Muscle of back (tissue), 3 donors: ENCODE measurements at regions not wholly inside any gene's neighbourhood (a gene's known extent, or its start where the extent isn't known, plus 50 kb on each side); places are given as distances from the start of the nearest gene placed in this dataset.
"Not testable (repeated sequence)": the region's sequence is repeated elsewhere in the genome, so short reads cannot be mapped to it uniquely, and the experiment has no call there.

ENCODE experiments used
- DNase-seq, 3 donors: peaks; one replicate each; pipeline versions ENCODE4 v3.0.0 to v3.0.0-alpha.2; 2013

DNA sequence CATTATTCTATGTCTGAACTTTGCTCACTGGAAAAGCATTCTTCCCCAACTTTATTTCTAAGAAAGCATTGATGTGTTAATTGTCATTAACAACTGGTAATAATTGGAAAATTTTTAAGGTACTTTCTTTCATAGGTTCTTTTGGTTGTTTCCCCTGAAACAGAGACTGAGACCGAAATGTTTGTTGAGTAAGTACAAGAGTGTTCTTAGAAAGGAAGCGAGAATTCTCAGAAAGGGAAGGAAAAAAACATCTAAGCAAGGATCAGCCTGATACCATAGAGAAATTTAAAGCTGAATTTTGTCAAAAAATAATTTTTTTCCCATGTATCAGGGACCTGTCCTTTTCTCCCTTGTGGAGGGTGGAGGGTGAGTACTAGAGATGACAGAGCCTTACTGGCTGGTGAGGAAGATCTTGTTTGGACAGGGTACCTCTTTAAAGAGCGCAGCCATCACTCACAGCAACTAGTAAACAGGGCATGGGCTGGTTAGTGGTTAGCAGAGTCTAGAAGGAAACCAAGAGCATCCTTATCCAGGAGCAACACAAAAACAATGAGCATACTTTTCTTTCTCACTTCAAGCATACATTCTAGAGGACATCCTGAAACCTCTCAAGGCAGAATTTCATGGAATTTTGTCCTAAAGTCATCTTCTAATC, 898.5 kb downstream of the DNAH5 start:
- DNase-seq, result no peak

DNA sequence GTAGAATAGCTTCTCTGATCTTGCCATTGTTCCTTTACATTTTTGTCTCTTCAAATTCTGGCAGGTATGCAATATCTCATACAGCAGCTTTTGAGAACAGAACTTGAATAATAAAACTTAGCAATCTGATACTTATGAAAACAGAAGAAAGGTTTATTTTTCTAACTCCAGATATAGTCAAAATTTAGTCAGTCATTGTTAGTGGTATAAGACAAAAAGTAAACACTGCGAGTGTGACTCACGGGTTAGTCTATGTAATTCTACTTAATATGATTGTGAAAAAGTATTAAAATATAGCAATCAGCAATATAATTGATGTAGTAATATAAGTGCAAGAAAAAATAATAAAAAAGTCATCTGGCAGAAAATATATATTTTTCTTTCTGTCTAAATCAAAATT, 910.4 kb downstream of the DNAH5 start:
- DNase-seq, result no peak

DNA sequence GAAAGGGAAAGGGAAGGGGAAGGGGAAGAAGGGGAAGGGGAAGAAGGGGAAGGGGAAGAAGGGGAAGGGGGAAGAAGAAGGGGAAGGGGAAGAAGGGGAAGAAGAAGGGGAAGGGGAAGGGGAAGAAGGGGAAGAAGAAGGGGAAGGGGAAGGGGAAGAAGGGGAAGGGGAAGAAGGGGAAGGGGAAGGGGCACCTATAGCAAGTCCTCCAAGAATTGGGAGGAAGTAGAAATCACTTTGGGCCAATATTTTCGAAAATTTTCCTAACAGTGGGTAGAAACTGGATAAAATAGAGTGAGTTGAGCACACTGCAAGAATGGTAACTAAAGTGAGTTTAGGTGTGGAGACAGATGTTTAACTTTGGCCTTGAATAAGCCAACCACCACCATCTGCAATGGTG, 915.3 kb downstream of the DNAH5 start:
- DNase-seq, result no peak

DNA sequence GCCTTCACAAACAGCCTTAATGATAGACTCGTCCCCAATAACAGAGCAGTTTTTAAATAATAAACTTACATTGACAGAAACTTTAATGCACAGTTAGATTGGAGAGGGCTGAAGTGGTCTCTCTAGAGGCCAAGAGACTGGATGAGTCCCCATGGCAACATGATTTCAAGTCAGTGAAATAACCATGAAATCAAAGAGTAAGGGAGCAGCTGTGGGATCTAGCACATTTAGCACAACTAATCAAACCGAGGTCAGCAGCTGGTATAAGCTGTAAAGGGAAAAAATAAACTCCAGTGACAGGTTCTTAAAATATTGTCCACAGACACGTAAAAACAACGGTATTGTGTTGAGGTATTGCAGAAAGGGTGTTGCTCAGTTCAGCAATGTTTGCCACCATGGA, 916.6 kb downstream of the DNAH5 start:
- DNase-seq, result peak in 2 of 3 donors; percentile 5 to 32

DNA sequence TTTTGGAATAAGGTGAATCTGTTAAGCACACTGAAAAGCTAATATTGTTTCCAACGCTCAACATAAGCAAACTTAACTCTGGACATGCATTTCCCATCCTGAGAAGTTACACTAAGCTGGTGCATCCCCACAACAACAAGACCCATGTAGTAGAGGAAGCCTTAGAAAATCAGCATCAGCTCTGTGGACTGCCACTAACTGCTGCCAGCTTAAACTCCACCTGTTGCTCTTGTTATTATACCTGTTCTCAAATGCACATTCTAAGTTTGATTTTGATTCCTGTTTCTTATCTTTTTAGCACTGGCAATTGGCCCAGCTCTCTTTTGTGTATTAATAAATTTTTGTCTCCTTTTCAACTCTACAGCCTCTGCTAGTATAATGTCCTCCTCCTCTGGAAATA, 924.8 kb downstream of the DNAH5 start:
- no peak for DNase-seq

DNA sequence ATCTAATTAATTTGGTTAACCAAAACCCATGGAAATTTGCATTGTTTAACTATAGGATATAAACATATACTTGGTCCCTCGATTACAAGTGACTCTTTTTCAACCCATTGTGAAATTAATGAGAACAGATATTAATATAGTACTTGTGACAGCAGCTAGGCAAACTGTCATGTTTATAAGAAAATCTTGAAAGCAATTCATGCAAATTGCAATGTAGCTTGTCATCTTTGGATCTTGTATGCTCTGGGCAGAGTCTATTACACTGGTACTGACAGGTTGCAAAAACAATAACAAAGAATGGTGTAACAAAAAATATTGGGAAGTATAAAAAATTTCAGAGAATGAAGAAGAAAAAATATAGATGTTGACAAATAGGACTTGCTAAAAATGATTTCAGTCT, 941.0 kb downstream of the DNAH5 start:
- DNase-seq, result no peak

DNA sequence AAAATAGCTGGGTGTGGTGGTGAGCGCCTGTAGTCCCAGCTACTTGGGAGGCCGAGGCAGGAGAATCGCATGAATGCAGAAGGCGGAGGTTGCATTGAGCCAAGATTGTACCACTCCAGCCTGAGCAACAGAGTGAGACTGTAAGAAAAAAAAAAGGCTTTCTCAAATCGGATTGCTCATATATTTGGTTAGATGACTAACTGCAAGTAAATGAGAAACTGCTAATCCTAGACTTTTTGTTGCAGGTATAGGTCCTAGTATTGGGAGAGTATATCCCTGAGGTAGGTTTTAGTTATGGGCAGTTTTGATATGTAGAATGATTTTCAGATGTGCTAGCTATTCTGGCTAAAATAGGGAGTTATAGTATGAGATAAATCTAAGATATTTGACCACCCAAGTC, 944.8 kb downstream of the DNAH5 start:
- DNase-seq, result no peak

DNA sequence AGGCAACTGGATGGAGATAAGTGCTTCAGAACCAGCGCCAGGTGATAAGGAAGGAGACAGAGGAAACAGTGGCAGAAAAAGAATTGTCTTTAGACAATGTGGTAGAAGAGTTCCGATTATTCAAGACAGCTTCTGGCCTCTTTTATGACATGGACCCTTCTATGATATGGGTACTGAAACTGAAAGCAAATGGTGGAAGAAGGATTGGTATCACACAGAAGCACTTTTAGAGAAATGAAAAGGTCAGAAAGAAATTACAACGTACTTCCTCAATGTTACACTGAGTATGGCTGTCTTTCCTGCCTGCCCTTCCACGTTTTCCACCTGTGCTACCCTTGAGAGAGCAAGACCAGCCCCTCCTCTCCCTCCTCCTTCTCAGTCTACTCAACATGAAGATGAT, 959.3 kb downstream of the DNAH5 start:
- no peak for DNase-seq

DNA sequence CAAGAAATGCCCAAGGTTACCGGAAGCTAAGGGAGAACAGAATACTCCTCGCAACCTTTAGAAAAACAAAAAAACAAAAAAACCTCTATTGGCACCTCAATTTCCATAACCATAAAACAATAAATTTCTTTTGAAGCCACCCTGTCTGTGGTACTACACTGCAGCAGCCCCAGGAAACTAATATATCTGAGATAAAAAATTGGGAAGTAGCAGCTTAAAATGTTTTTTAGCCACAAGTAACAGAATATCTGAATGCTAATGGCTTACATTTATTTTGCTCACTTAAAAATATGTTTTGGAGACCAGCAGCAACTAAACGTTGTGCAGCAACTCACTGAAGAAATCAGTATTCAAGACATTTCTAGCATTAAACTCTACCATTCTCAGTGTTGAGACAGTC, 969.6 kb downstream of the DNAH5 start:
- DNase-seq, result no peak

DNA sequence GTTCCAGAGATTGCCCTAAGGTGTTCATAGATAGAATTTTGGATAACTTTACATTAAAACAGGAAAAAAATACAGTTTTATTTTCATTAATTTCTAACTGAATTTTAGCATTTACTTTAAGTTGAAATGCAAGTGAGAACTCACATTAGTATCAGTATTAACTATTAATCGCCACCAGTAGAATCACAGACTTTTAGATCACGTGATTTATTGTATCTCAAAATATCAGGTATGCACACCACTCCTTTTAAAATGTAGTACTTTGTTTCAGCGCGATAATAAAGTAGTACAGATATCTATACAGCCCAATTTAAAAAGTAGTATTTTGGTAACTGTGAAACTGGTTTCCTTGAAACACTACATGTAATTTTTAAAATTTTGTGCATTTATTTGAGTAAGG, 978.7 kb downstream of the DNAH5 start:
- DNase-seq, result no peak

DNA sequence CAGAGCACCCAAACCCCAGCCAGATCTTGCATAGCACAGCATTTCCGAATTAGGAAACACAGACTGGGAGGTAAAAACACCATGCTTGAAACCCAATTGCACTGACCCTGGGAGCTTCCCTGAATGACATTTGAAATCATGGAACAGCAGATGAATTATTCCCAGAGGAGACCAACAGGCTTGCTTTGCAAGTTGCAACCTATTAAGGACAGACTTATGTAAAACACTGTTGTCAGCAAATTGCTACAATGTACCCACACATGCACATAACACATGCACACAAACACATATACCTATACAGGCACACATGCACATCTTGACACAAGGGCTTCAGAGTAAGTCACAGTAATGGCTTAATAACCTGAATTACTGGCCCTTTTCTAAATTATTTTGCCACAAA, 984.8 kb downstream of the DNAH5 start:
- DNase-seq, result no peak

DNA sequence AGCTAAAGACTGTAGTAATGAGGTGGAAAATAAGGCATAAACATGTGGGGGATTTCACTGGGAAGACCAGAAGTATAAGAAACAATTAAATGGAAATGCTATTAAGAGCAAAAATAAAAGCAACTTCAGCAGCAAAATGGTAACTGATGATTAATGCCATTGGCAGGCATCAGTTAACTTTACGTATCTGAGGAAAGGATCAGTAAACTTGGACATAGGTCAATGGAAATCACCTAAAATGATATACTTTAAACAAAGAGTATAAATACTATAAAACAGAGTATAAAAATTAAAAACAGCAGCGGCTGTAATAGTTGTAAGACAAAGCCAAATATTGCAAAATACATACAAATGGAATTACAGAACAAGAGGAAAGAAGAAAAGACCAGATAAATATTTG, 992.1 kb downstream of the DNAH5 start:
- DNase-seq, result no peak

DNA sequence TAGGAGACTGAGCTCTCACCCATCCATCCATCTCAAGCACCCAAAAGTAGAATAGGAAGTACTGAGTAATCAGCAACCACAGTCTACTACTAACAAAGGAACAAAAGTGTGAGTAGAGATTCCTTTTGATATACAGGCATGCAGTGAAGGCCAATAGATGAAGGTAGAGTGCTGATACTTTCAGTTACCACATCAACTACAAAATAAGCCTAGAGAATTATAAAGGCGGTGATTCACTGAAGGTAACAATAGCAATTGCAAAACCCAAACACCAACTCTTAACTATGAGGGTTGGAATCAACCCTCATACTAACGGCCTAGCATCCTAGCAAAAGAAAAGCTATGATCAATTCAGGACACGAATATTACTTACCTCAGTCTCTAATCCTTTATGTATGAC, 992.6 kb downstream of the DNAH5 start:
- no peak for DNase-seq

DNA sequence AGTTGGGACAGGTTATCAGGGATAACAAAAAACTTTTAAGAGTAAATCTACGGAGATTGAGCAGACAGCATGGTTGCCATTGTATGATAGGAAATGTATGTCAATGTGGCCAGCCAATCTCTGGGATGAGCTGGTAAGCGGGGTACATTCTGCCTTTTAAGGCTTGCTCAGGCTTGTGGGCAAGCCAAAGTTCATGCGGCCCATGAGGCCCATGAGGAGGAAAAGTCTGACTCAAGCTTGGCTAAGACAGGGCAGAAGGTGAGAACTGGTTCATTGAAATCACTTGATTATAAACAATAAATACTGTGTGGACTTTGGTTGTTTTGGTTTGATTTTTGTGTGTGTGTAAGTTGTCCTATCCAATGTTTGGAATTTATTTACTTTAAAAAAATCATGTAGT, 997.1 kb downstream of the DNAH5 start:
- no peak for DNase-seq

DNA sequence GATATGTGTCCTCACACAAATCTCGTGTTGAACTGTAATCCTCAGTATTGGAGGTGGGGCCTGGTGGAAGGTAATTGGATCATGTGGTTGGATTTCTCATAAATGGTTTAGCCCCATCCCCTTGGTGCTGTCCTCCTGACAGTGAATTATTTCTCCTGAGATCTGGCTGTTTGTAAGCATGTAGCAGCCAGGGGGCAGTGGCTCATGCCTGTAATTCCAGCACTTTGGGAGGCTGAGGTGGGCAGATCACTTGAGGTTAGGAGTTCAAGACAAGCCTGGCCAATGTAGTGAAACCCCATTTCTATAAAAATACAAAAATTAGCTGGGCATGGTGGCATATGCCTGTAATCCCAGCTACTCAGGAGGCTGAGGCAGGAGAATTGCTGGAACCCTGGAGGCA, 999.0 kb downstream of the DNAH5 start:
- not testable (repeated sequence) for DNase-seq

DNA sequence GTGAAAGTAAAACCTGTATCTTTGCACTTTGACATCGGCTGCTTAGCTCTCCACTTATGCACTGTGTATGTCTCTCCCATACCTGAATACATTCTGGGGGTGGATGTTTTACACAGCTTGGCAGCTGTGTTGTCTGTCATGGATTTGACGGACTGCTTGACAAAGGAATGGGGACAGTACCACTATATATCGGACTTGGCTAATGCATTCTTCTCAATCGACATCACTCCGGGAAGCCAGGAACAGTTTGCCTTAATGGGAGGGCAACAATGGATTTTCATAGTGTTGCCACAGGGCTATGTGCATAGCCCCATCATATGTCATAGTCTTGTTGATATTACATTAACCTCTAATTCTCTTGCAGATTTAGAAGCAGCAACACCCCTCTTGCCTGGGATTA, 1008.3 kb downstream of the DNAH5 start:
- DNase-seq, result no peak

DNA sequence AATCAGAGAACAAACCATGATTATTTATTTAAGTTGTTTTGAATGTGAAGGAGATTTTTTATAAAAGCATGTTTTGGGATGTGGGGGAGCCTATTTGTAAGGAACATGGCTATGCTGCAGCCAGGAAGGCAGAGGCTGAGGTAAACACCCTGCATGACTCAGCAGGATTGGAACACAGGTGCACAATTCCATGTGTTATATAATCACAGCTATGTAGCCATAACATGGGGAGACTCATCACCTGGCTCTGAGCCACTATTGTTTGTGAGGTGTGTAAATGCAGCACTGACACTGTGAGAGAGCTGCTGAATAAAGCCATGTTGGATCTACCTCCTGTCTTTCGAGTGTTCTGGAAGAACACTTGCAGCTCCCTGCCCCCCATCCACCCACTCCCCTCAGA, 1009.8 kb downstream of the DNAH5 start:
- no peak for DNase-seq

DNA sequence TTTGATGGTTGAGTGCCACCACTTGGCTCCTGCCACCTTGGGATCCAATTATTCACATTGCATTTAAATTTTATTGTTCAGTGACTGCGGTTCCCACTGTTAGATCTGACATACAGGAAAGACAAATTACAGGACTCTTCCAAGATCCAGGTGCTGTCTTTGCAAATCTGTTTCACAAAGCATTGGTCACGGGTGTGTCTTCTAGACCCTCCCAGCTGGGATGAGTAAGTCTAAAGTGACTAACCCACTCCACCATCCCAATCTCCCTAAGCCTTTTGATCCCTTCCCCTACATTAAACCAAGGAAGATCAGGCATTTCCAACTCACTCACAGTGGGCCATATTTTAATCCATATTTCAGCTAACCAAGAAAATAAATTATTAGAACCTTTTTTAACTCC, 1016.3 kb upstream of the CTNND2 start:
- DNase-seq, result no peak

DNA sequence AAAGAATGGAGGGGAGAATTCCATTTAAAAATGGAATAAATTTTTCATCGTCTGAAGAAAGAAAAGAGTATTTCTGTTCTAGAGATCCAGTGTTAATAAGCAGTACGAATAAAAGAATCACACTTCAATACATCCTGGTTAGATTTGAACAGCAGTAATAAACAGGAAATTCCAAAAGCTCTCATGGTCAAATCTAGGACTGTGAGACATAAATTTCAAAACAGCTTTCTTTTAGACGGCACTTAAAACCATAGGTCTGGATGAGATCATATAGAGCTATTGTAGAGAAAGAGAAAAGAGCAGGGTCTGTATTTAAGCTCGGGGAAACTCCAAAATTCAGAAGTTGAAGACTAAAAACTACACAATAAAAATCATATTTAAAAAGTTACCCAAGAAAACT, 1006.9 kb upstream of the CTNND2 start:
- no peak for DNase-seq

DNA sequence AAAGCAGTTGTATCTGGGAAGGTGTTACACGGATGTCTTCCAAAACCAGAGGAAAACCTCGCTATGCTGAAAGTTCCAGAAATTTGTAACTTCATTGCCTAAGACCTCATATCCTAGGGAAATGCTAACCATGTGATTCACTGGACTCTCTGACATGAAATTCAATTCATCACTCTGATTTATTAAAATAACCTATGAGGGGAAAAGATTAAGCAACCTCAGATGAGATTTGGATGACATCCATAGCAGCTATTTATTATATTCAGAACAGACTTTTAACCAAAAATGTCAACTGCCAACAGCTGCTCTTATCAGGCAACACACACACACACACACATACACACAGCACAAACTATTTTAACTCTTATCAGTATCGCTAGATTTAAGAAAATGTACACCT, 1006.4 kb upstream of the CTNND2 start:
- DNase-seq, result peak in 2 of 3 donors; percentile 2 to 4

DNA sequence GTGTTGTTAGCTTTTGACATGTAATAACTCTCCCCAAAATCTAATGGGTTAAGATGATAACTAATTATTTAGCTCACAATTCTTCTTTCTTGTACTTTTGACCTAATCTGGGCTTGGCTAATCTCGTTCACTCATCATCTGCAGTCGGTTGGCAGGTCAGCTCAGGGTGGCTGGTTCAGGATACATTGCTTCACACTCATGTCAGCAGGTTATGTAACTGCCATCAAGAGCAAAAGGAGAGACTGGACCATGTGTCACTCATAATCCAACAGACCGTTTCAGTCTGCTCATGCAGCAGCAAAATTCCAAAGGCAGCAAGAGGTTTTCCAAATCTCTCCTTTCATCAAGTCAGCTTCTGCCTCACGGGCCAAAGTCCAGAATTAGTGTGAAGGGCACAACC, 998.4 kb upstream of the CTNND2 start:
- no peak for DNase-seq

DNA sequence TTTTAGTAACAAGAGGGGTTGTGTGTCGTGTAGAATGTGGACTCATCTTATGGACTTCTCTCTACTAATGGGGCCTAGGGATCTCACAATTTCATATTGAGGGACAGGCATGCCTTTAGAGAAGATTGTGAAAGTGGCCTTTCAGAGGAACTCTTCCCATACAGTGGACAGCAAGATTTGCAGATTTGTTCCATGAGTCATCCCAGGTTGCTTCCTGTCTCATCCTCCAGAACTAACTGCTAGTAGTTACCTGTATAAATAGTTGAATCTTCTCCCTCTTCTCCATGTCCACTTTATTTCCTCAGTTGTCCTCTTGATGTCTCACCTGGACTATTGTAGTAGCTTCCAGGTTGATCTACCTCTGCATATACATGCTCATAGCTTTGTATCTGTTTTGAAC, 997.5 kb upstream of the CTNND2 start:
- no peak for DNase-seq

DNA sequence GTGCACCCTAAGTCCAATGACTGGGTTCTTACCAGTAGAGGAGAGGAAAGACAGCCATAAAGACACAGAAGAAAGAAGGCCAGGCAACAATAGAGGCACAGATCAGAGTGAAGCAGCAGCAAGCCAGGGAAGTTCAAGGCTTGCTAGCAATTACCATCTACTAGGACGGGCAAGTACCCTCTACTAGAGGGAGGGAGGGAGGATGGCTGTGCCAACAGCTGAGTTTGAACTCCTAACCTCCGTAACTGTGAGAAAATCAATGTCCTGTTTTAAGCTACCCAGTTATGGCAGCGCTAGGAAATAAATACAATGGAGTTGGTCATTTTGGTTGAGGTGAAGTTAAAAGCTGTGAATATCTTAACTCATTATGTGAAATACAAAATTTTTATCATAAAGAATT, 991.8 kb upstream of the CTNND2 start:
- no peak for DNase-seq

DNA sequence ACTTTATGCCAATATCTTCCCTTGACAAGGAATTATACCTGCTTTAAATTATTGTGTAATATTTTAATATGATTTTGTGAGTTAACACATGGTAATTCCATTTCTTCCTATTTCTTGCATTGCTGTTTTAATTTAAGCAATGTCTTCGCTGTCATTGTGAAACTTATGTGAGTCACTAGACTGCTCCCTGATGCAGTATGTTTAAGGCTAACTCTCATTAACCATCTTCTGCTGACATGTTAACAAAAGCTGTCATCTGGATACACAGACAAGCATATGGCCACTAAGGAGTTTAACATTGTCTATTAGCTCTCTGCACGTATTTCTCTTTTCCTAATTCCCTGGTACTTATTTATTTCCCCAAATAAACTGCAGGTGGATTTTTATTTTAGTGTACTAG, 980.8 kb upstream of the CTNND2 start:
- no peak for DNase-seq

DNA sequence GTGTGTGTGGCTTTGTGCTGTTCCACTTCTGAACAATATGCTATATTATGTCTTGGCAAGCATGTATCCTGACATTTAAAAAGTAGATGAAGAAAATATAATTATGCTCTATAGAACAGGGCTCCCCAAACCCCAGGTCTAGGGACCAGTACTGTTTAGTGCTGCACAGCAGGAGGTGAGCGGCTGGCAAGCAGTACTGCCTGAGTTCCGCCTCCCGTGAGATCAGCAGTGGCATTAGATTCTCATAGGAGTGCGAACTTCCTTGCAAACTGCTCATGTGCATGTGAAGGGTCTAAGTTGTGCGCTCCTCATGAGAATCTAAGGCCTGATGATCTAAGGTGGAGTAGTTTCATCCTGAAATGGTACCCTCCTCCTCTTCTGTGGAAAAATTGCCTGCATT, 979.1 kb upstream of the CTNND2 start:
- no peak for DNase-seq
